Stimulated activated CD8-positive, alpha-beta memory T cell treated with anti-CD3 and anti-CD28 coated beads, Interleukin-7, amount 100 ng/mL, for 24 hours (primary cell): ENCODE measurements at regions not wholly inside any gene's neighbourhood (a gene's known extent, or its start where the extent isn't known, plus 50 kb on each side); places are given as distances from the start of the nearest gene placed in this dataset.

Experiments
- DNase-seq: peaks from one replicate; pipeline ENCODE4 v3.0.0-alpha.2; 2020; ENCODE audit warnings: low read depth

DNA sequence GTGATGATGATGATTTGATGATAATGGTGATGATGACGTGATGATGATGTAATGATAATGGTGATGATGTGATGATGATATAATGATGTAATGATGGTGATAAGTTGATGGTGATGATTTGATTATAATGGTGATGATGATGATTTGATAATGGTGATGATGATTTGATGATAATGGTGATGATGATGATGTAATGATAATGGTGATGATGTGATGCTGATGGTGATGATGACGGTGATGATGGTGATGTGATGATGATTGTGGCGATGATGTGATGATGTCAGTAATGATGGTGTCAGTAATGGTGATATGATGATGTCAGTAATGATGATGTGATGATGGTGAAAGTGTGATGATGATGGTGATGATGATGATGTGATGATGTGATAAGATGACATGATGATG lies 613.4 kb downstream of the AACS start:
- no peak for DNase-seq

- peak; percentile 12 for DNase-seq
Measured at GRCh38 chr12:125683748-125684381, 618.6 kb downstream of the AACS start.

DNA sequence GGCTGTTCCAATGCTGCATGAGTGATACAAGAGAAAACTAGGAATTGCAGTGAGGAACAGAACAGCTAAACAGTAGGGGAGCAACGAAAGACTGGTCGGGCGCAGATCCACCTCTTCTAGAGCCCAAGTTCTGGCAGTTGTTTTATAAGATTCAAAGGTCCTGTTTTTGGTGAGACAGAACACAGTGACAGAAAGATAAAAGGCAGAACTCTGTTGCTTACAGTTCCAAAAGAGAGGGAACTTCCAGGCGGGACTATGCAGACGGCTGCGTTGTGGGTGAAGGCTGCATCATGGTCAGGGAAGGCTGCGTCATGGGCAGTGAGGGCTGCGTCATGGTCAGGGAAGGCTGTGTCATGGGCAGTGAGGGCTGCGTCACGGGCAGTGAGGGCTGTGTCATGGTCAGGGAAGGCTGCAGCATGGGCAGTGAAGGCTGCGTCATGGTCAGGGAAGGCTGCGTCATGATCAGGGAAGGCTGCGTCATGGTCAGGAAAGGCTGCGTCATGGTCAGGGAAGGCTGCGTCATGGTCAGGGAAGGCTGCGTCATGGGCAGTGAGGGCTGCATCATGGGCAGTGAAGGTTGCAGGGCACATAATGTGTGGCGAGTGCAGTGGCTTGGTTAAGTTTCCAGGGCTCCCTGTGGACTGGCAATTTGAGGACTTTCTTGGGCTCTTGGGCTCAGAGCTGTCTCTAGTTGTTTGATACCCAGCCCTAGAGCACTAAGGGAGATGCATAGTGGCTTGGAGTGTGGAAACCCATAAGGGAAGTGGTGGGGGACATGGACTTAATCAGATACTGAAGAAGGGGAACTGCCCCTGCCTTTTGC lies 619.9 kb downstream of the AACS start:
- DNase-seq, result no peak

GRCh38 chr12:125685915-125686314 lies 620.7 kb downstream of the AACS start:
- DNase-seq, result no peak

GRCh38 chr12:125687403-125687802 lies 622.2 kb downstream of the AACS start:
- no peak for DNase-seq

DNA sequence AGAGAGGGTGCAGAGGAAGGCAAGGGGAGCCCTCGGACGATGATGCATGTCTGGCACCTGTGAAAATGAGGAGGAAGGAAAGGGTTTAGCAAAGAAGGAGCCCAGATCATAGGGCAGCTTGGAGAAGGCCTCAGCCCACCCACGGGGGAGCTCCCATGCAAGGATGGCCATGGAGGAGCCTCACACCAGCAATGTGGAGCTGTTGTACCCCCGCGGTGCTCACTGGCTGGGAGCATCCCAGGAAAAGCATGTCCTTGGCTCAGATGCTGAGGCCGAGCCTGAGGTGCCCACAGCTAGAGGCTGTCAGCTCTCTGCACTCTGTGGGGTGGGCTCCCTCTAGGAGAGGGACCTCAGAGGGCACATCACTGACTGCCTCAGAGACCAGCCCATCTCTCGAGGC lies 622.6 kb downstream of the AACS start:
- DNase-seq, result no peak

DNA sequence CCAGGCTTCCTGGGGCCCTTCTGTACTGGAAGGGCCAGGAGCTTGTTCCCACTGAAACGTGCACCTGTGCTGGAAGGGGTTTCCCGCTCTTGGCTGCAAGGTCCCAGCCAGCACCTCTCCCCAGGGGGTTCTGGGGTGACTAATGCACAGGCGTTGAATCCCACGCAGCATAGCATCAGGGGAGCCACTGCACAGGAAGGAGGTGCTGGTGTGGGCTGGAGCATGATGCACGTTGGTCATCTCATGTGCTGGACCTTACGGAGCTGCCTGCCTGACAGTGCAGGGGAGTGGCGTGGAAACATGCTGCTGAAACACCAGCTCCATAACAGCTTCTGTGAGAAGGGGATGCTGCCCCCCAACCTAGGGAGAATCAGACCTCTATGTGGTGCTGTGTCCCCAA lies 623.0 kb downstream of the AACS start:
- no peak for DNase-seq

- no peak for DNase-seq
Measured at GRCh38 chr12:125688881-125689280, 623.6 kb downstream of the AACS start.

- no peak for DNase-seq
Measured at GRCh38 chr12:125689576-125690410, 624.6 kb downstream of the AACS start.

GRCh38 chr12:125690841-125691240 lies 625.6 kb downstream of the AACS start:
- DNase-seq, result no peak

- no peak for DNase-seq
Measured at GRCh38 chr12:125696054-125696453, 630.8 kb downstream of the AACS start.

DNA sequence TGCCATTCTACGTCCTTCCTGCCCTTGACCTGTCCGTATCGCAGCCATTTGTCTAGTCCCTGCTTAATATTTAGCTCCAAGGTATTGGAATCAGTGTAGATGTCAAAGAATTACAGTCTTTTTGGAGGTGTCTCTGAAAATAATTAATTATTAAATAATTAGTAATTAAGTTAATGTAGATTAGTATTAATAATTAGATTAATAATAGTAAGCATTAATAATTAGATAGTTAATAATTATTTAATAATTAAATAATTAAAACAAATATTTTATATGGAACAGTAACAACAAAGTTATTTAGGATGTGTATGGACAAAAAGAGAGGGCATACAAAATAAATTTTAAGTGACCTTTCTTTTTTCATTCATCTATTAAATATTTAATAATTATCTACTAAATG lies 639.6 kb downstream of the AACS start:
- no peak for DNase-seq

DNA sequence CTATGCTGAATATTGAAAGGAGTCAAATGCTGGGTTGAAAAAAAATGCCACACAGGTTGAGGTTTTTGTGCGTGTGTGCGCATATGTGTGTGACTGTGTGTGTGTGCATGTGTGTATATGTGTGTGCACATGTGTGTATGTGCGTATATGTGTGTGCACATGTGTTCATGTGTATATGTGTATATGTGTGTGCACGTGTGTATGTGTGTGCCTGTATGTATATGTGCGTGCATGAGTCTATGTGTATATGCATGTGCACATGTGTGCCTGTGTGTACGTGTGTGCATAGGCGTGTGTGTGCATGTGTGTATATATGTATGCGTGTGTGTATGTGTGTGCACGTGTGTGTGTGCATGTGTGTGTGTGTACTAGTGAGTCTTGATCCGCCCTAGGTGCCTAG lies 655.7 kb downstream of the AACS start:
- no peak for DNase-seq

GRCh38 chr12:125734137-125734536 lies 668.9 kb downstream of the AACS start:
- DNase-seq, result no peak

DNA sequence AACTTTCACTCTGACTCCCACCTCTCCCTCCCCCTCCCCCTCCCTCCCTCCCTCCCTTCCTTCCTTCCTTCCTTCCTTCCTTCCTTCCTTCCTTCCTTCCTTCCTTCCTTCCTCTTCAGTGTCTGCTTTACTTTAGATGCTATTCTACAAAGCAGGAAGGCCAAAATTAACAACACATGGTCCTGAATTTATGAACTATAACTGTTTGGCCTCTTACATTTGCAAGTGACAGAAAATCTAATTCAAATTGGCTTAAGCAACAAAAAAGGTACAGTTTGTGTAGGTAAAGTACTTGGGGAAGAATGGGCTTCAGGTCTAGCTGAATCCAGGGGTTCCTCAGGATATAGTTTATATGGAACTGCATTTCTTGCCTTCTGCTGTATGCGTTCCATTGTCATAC lies 673.0 kb downstream of the AACS start:
- DNase-seq, result no peak

DNA sequence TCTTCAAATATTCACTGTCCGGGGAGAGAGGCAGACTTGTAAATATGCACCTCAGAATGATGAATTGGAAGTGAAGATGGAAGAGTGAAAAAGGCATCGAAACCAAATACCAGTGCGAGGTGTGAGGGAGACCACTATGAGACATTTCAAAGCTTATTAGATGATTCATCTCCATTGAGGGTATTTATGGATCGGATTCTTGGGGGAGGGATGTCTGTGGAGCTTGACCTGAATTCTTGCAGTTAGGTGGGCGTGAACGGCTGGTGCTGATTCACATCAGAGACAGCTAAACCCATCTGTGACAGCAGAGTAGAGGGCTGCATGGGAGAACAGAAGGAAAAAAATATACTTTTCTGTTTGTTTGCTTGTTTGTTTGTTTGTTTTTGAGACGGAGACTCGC lies 677.2 kb downstream of the AACS start:
- no peak for DNase-seq

DNA sequence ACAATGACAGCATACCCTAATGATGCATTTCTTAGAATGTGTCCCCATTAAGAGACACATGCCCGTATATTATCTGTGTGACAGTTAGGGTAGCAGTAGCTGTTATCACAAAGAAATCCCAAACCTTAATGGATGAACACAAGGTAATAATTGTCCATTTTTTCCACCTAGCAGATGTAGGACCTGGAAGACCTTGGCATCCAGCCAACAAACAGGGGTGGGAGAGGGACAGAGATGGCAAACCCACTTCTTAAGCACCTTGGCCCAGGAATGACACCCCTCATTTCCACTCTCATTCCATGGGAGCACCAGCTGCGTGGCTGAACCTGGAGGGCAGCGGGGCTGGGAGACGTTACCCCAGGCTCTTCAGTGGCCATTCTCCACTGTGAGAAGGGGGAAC lies 679.0 kb downstream of the AACS start:
- no peak for DNase-seq

GRCh38 chr12:125755512-125755911 lies 690.3 kb downstream of the AACS start:
- DNase-seq, result no peak

DNA sequence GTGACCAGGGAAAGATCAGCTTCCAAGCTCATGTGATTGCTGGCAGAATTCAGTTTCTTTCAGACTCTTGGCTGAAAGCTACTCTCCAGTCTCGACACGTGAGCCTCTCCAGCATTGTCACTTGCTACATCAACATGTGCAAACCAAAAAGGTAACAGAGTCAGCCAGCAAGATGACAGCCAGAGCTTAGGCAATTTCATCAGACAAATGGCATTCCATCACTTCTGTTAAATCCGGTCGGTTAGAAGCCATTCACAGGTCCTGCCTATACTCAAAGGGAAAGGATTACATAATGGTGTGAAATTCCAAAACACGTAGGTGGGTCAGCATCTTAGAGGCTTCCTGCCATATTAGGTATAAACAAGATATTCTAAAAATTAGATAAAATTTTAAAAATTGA lies 700.9 kb downstream of the AACS start:
- DNase-seq, result no peak

DNA sequence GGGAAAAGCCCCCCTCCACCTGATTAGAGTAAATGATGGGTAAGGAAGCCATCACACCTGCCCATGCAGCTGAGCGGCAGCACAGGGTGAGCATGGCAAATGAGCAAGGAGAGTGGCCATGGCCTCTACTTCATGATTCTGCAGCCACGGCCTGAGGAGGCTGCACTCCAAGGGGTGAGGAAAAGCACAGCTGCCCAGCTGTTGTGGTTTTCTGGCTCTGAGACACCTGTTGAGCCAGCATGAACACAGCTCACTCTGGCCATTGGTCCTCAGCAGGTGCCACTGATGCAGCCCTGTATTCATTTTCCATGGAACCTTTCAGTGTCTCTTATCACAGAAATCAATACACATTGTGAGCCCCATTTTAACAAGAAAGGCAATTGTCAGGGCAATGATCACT lies 707.2 kb downstream of the AACS start:
- DNase-seq, result no peak

DNA sequence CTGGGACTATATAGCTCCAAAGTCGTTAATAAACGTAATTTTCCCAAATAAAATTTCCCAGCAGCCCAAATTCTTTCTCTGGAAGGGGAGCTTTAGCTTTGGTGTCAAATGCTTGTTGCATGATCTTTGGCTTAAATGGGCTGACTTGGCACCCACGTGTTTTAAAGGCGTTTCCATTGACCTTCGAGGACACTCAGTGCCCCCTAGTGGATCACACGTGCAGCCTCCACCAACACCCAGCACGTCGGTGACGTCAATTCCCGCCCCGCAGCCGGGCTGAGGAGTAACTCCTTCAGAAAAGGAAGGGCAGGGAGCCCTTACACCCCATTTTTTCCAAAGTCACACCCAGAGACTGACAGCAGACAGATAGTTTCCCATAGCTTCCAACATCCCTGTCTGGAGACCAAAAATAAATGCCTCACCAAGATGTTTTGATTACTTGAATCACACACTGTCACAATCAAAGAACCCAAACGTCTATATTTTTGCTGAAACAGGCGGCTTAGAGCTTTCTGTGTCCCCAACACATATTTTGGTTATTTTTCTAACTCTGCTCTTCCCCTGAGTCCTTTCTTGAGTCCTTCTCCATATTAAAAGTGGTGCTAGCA lies 707.9 kb downstream of the AACS start:
- DNase-seq, result no peak

GRCh38 chr12:125775507-125775906 lies 710.3 kb downstream of the AACS start:
- no peak for DNase-seq

GRCh38 chr12:125776212-125776611 lies 711.0 kb downstream of the AACS start:
- DNase-seq, result no peak
